GM13977 (cell line): ENCODE measurements at regions not wholly inside any gene's neighbourhood (a gene's known extent, or its start where the extent isn't known, plus 50 kb on each side); places are given as distances from the start of the nearest gene placed in this dataset.
"Not testable (repeated sequence)": the region's sequence is repeated elsewhere in the genome, so short reads cannot be mapped to it uniquely, and the experiment has no call there.

Experiments used
- DNase-seq: peaks from one replicate; pipeline ENCODE4 v3.0.0; 2012; ENCODE audit warnings: low spot score
- CTCF ChIP-seq: IDR thresholded peaks from 2 replicates; pipeline ENCODE4 v1.5.1; 2012; ENCODE audit warnings: mild to moderate bottlenecking, control low read depth; ENCODE audit not compliant: insufficient read depth; ENCODE audit errors: extremely low read depth, missing control alignments
- in situ Hi-C: fragments of 300-500 bp; cut with MboI; formaldehyde crosslinking; loops from one replicate; pipeline ENCODE4 v1.12.0; 2022; ENCODE audit warnings: low sequenced_read_pairs, low pct_unique_long_range_greater_than_20kb, mixed read lengths, inconsistent platforms; ENCODE audit not compliant: unreplicated experiment

GRCh38 chr5:12662545-12663314 is 758.5 kb upstream of the CTNND2 start:
- DNase-seq, result no peak
- TF ChIP-seq CTCF, result no peak
- in situ Hi-C loops, result no loop called here

- no peak for DNase-seq
- in situ Hi-C loops, result no loop called here
- TF ChIP-seq CTCF, result no peak
These were observed 757.5 kb upstream of the CTNND2 start for GRCh38 chr5:12661617-12662370.

- in situ Hi-C loops, result not testable (repeated sequence)
These were observed 756.2 kb upstream of the CTNND2 start for GRCh38 chr5:12660279-12661107.

GRCh38 chr5:12659686-12660085 is 755.4 kb upstream of the CTNND2 start:
- TF ChIP-seq CTCF, result no peak
- DNase-seq, result no peak
- in situ Hi-C loops, result no loop called here

More at GRCh38 chr5:12660279-12661107, 756.2 kb upstream of the CTNND2 start:
- not testable (repeated sequence) for DNase-seq

GRCh38 chr5:12658871-12659446 is 754.7 kb upstream of the CTNND2 start:
- no peak for TF ChIP-seq CTCF
- DNase-seq, result no peak
- in situ Hi-C loops, result no loop called here

GRCh38 chr5:12657914-12658474 is 753.7 kb upstream of the CTNND2 start:
- in situ Hi-C loops, DNase-seq: not testable (repeated sequence)

GRCh38 chr5:12655675-12656074 is 751.4 kb upstream of the CTNND2 start:
- in situ Hi-C loops, result no loop called here
- no peak for DNase-seq
- TF ChIP-seq CTCF, result no peak
